CD14-positive monocyte (primary cell): ENCODE measurements at regions not wholly inside any gene's neighbourhood (a gene's known extent, or its start where the extent isn't known, plus 50 kb on each side); places are given as distances from the start of the nearest gene placed in this dataset.

Source experiments
- DNase-seq, 3 donors: peaks; one replicate each; pipeline ENCODE4 v3.0.0-alpha.2; 2011 to 2022
- H2AFZ ChIP-seq: 2 replicates; pipeline ENCODE4 v1.6.0; 2012; ENCODE audit warnings: mild to moderate bottlenecking, low read depth, low read length, inconsistent platforms; ENCODE audit not compliant: insufficient read depth, poor library complexity, severe bottlenecking
- H3K27ac ChIP-seq, 2 donors: 1 replicate in 1 of 2; 2 replicates in 1 of 2; pipeline ENCODE4 v1.5.1; 2012 to 2013; ENCODE audit warnings: low read length in 2 of 2, control low read depth in 1 of 2, inconsistent platforms in 1 of 2, low read depth in 1 of 2, mild to moderate bottlenecking in 1 of 2
- H3K27me3 ChIP-seq, 2 donors: one replicate each; pipeline versions ENCODE4 v1.6.0 to v1.6.1; 2011 to 2013; ENCODE audit warnings: low read length in 2 of 2; ENCODE audit not compliant: control insufficient read depth in 2 of 2, insufficient read depth in 2 of 2
- H3K36me3 ChIP-seq, 2 donors: replicated peaks in 1 of 2; 1 replicate in 1 of 2; 2 replicates in 1 of 2; pipeline versions ENCODE4 v1.5.1 to v1.6.1; 2012 to 2013; ENCODE audit warnings: low read length in 2 of 2, control low read depth in 1 of 2, inconsistent platforms in 1 of 2, mild to moderate bottlenecking in 1 of 2; ENCODE audit not compliant: insufficient read depth in 2 of 2, control insufficient read depth in 1 of 2
- H3K4me1 ChIP-seq, 2 donors: 1 replicate in 1 of 2; 2 replicates in 1 of 2; pipeline versions ENCODE4 v1.5.1 to v1.6.1; 2012 to 2013; ENCODE audit warnings: low read length in 2 of 2, control low read depth in 1 of 2, inconsistent platforms in 1 of 2, mild to moderate bottlenecking in 1 of 2, moderate library complexity in 1 of 2; ENCODE audit not compliant: insufficient read depth in 2 of 2, control insufficient read depth in 1 of 2
- H3K4me2 ChIP-seq: replicated peaks from 2 replicates; pipeline ENCODE3; 2012; ENCODE audit warnings: low read length, moderate library complexity, mild to moderate bottlenecking; ENCODE audit not compliant: poor library complexity, severe bottlenecking; ENCODE audit errors: extremely low read depth
- H3K4me3 ChIP-seq, 3 experiments: fragments of 200-600 bp in 1 of 3; sonication (generic) in 1 of 3; replicated peaks in 1 of 3; 1 replicate in 2 of 3; 2 replicates in 1 of 3; pipeline ENCODE4 v1.5.1; 2011 to 2013; ENCODE audit warnings: low read length in 3 of 3, mild to moderate bottlenecking in 3 of 3, control low read depth in 2 of 3, low read depth in 2 of 3, inconsistent platforms in 1 of 3, moderate library complexity in 1 of 3
- H3K79me2 ChIP-seq: 2 replicates; pipeline ENCODE4 v1.6.0; 2012; ENCODE audit warnings: mild to moderate bottlenecking, control low read depth, inconsistent platforms, low read length, moderate library complexity; ENCODE audit not compliant: insufficient read depth
- H3K9ac ChIP-seq: 2 replicates; pipeline ENCODE4 v1.6.0; 2017; ENCODE audit warnings: low read length, mild to moderate bottlenecking; ENCODE audit not compliant: insufficient read depth, poor library complexity, severe bottlenecking
- H3K9me3 ChIP-seq, 2 donors: replicated peaks in 1 of 2; 1 replicate in 1 of 2; 2 replicates in 1 of 2; pipeline versions ENCODE4 v1.5.1 to v1.6.1; 2012 to 2013; ENCODE audit warnings: low read length in 2 of 2, control low read depth in 1 of 2; ENCODE audit not compliant: control insufficient read depth in 1 of 2, insufficient read depth in 1 of 2
- H4K20me1 ChIP-seq: 2 replicates; pipeline ENCODE4 v1.6.0; 2012; ENCODE audit warnings: mild to moderate bottlenecking, low read length, control low read depth, moderate library complexity; ENCODE audit not compliant: insufficient read depth
- H3K27ac Mint-ChIP-seq, 7 donors: one replicate each; pipeline ENCODE4 v1.8.0; 2020; ENCODE audit warnings: mild to moderate bottlenecking in 7 of 7, mixed read lengths in 7 of 7, moderate library complexity in 6 of 7, inconsistent platforms in 2 of 7
- H3K27me3 Mint-ChIP-seq, 3 donors: one replicate each; pipeline ENCODE4 v1.8.0; 2021 to 2022; ENCODE audit warnings: low read depth in 3 of 3, mild to moderate bottlenecking in 3 of 3, mixed read lengths in 3 of 3, moderate library complexity in 3 of 3, inconsistent platforms in 1 of 3
- H3K36me3 Mint-ChIP-seq, 2 donors: one replicate each; pipeline ENCODE4 v1.8.0; 2020; ENCODE audit warnings: mixed read lengths in 2 of 2, inconsistent platforms in 1 of 2, mild to moderate bottlenecking in 1 of 2
- H3K4me1 Mint-ChIP-seq: one replicate; pipeline ENCODE4 v1.8.0; 2020; ENCODE audit warnings: mild to moderate bottlenecking, mixed read lengths
- H3K4me3 Mint-ChIP-seq, 2 donors: one replicate each; pipeline ENCODE4 v1.8.0; 2020; ENCODE audit warnings: mild to moderate bottlenecking in 2 of 2, mixed read lengths in 2 of 2, moderate library complexity in 1 of 2
- H3K9me3 Mint-ChIP-seq, 7 donors: one replicate each; pipeline ENCODE4 v1.8.0; 2020 to 2022; ENCODE audit warnings: mixed read lengths in 7 of 7, mild to moderate bottlenecking in 6 of 7, moderate library complexity in 6 of 7, inconsistent platforms in 2 of 7
- CTCF ChIP-seq: fragments of 200-600 bp; IDR thresholded peaks from one replicate; pipeline ENCODE4 v1.8.0; 2022; ENCODE audit warnings: antibody characterized with exemption, mild to moderate bottlenecking
- WGBS: methylation state at CpG from one replicate; pipeline ENCODE4 v1.1.5; 2013; ENCODE audit warnings: missing lambda C conversion rate; ENCODE audit not compliant: insufficient coverage; 5-methylcytosine and 5-hydroxymethylcytosine counted together
- intact Hi-C, 2 donors: fragments of 100-400 bp; cut with micrococcal nuclease; formaldehyde crosslinking; loops; one replicate each; pipeline versions ENCODE4 v1.15.0 to v1.15.1; 2023

DNA sequence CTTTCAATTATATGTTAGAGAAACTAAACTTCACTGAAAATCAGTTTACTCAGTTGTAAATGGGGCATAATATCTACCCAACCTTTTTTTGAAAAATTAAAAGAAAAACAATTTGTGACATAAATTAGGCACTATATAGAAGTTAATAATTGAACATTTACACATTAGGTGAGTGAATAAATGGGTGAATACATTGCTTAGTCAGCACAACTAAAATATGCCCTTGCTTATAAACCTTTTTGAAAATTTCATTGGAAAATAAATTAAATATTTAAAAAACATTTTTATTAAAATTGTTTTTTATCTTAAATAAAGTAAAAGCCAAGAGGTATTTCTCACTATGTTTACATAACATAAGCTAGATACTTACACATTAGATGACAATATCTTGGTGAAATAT, 994.5 kb upstream of the TENM4 start:
- no peaks in the 10 kb centered on the region for H3K4me1 ChIP-seq
- no peaks in the 10 kb centered on the region for H3K36me3 Mint-ChIP-seq
- H2AFZ ChIP-seq = no peak overlapping the region
- no peaks in the 10 kb centered on the region for H3K36me3 ChIP-seq
- no peak overlapping the region for H3K27ac Mint-ChIP-seq
- no peak overlapping the region for H3K9ac ChIP-seq
- peaks cover 3% of the 10 kb centered on the region in 2 donors for H3K9me3 ChIP-seq
- no peak for TF ChIP-seq CTCF
- H3K27ac ChIP-seq = no peak overlapping the region
- no peaks in the 10 kb centered on the region for H3K79me2 ChIP-seq
- H3K27me3 ChIP-seq = no peaks in the 10 kb centered on the region
- H3K4me3 Mint-ChIP-seq = no peak overlapping the region
- H3K9me3 Mint-ChIP-seq = peaks cover 0 to 14% (median 3%) of the 10 kb centered on the region in 7 donors
- no peak overlapping the region for H3K4me3 ChIP-seq
- no peak overlapping the region for H3K4me2 ChIP-seq
- no peaks in the 10 kb centered on the region for H3K4me1 Mint-ChIP-seq
- intact Hi-C loops = no loop called here
- H3K27me3 Mint-ChIP-seq = peaks cover 0 to 1% (median 0%) of the 10 kb centered on the region in 3 donors
- no peak for DNase-seq
- no peaks in the 10 kb centered on the region for H4K20me1 ChIP-seq

DNA sequence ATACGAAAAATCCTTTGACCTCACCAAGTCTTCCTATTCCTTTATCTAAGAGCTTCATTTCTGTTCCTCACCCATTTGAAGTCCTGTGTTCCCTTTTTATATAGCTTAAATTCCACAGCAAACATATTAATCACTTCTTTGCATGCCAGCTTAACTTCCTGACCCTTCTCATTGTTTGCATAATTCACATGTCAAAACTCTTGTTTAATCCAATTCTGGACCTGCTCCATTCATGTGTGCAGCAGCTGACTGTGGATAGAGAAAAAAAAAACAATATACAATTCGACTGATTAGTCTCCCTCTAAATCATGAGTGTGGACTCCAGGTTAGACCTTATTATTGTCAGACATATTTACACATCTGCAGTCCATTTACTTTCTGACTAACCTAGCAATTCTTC, 991.2 kb upstream of the TENM4 start:
- peaks cover 0 to 14% (median 2%) of the 10 kb centered on the region in 7 donors for H3K9me3 Mint-ChIP-seq
- H3K36me3 Mint-ChIP-seq = no peaks in the 10 kb centered on the region
- Histone ChIP-seq H3K4me3 (no peak overlapping the region), H3K27me3 (no peaks in the 10 kb centered on the region), H3K4me1 (no peaks in the 10 kb centered on the region), H3K27ac (no peak overlapping the region), H2AFZ (no peak overlapping the region), H3K36me3 (no peaks in the 10 kb centered on the region), H3K79me2 (no peaks in the 10 kb centered on the region), H4K20me1 (no peaks in the 10 kb centered on the region), H3K4me2 (no peak overlapping the region), H3K9ac (no peak overlapping the region), H3K9me3 (peaks cover 3 to 6% of the 10 kb centered on the region in 2 donors)
- no peak overlapping the region for H3K4me3 Mint-ChIP-seq
- TF ChIP-seq CTCF = no peak
- intact Hi-C loops = no loop called here
- no peaks in the 10 kb centered on the region for H3K4me1 Mint-ChIP-seq
- DNase-seq = no peak
- WGBS = 63% methylated on average over 1 of the region's 2 CpGs
- H3K27ac Mint-ChIP-seq = no peak overlapping the region
- H3K27me3 Mint-ChIP-seq = no peaks in the 10 kb centered on the region
